H1 (cell line): ENCODE measurements at regions not wholly inside any gene's neighbourhood (a gene's known extent, or its start where the extent isn't known, plus 50 kb on each side); places are given as distances from the start of the nearest gene placed in this dataset.

Experiments used
- CTCF ChIA-PET: fragments of 300-600 bp; sonication (Branson Sonifier 250); formaldehyde crosslinking; loops from one replicate; lab custom pipeline; 2021; ENCODE audit not compliant: partially characterized antibody; lab: Charles Lee
- POLR2A ChIA-PET: fragments of 300-600 bp; sonication (Branson Sonifier 250); formaldehyde crosslinking; loops from one replicate; lab custom pipeline; 2021; ENCODE audit warnings: inconsistent platforms; ENCODE audit not compliant: partially characterized antibody; lab: Charles Lee
- DNase-seq, 2 experiments: peaks; one replicate each; pipeline versions ENCODE4 v3.0.0 to v3.0.0-alpha.2; 2010 to 2022; ENCODE audit warnings: low spot score in 2 of 2, low read depth in 1 of 2, mixed read lengths in 1 of 2
- FAIRE-seq: peaks from 2 replicates; lab custom pipeline; 2011; peaks lifted over from hg19 to GRCh38; lab: Jason Lieb, UNC
- H2AFZ ChIP-seq: 2 replicates; pipeline ENCODE4 v1.8.1; 2012; ENCODE audit warnings: low read length, inconsistent platforms
- H2AK5ac ChIP-seq: 2 replicates; pipeline ENCODE4 v1.6.1; 2013; ENCODE audit warnings: low read depth, low read length
- H2BK120ac ChIP-seq: replicated peaks from 2 replicates; pipeline ENCODE3; 2013; ENCODE audit warnings: low read depth, low read length, inconsistent platforms
- H2BK12ac ChIP-seq: 2 replicates; pipeline ENCODE4 v1.6.1; 2013; ENCODE audit warnings: low read depth, low read length
- H2BK15ac ChIP-seq: 2 replicates; pipeline ENCODE4 v1.6.1; 2013; ENCODE audit warnings: low read length
- H2BK20ac ChIP-seq: 2 replicates; pipeline ENCODE4 v1.6.1; 2013; ENCODE audit warnings: low read length
- H2BK5ac ChIP-seq: 2 replicates; pipeline ENCODE4 v1.6.1; 2013; ENCODE audit warnings: low read depth, low read length
- H3K14ac ChIP-seq: 2 replicates; pipeline ENCODE4 v1.6.1; 2013; ENCODE audit warnings: inconsistent platforms; ENCODE audit not compliant: insufficient read length
- H3K18ac ChIP-seq: 2 replicates; pipeline ENCODE4 v1.6.1; 2013; ENCODE audit warnings: low read length; ENCODE audit errors: extremely low read depth
- H3K23ac ChIP-seq: 2 replicates; pipeline ENCODE4 v1.6.1; 2013; ENCODE audit warnings: inconsistent platforms; ENCODE audit not compliant: insufficient read length
- H3K23me2 ChIP-seq: 2 replicates; pipeline ENCODE4 v1.6.1; 2013; ENCODE audit warnings: low read depth, low read length
- H3K27ac ChIP-seq: 2 replicates; pipeline ENCODE4 v1.6.1; 2011; ENCODE audit warnings: low read depth, low read length, inconsistent platforms
- H3K27me3 ChIP-seq, 4 experiments: replicated peaks in 1 of 4; 1 replicate in 1 of 4; 2 replicates in 3 of 4; pipeline versions ENCODE4 v1.6.1 to v1.8.1; 2011 to 2013; ENCODE audit warnings: low read length in 3 of 4, mild to moderate bottlenecking in 3 of 4, inconsistent platforms in 2 of 4, mixed read lengths in 2 of 4, moderate library complexity in 1 of 4; ENCODE audit not compliant: control insufficient read depth in 3 of 4, insufficient read depth in 3 of 4; ENCODE audit errors: extremely low read depth in 1 of 4
- H3K36me3 ChIP-seq, 4 experiments: 2 replicates each; pipeline versions ENCODE4 v1.6.1 to v1.8.1; 2011 to 2013; ENCODE audit warnings: mild to moderate bottlenecking in 4 of 4, low read length in 3 of 4, moderate library complexity in 2 of 4, control low read depth in 1 of 4, inconsistent platforms in 1 of 4; ENCODE audit not compliant: insufficient read depth in 4 of 4, control insufficient read depth in 2 of 4
- H3K4ac ChIP-seq: replicated peaks from 2 replicates; pipeline ENCODE3; 2013; ENCODE audit warnings: low read length, low read depth, mixed read lengths, inconsistent platforms; ENCODE audit not compliant: insufficient read length
- H3K4me1 ChIP-seq, 4 experiments: replicated peaks in 1 of 4; 1 replicate in 1 of 4; 2 replicates in 3 of 4; pipeline versions ENCODE4 v1.6.1 to v1.8.1; 2011 to 2013; ENCODE audit warnings: low read length in 3 of 4, inconsistent platforms in 2 of 4, mixed read lengths in 1 of 4; ENCODE audit not compliant: insufficient read depth in 4 of 4, control insufficient read depth in 3 of 4
- H3K4me2 ChIP-seq, 2 experiments: 2 replicates each; pipeline versions ENCODE4 v1.6.1 to v1.8.1; 2011 to 2013; ENCODE audit warnings: low read depth in 2 of 2, low read length in 2 of 2, control low read depth in 1 of 2, inconsistent platforms in 1 of 2, mild to moderate bottlenecking in 1 of 2; ENCODE audit not compliant: insufficient read depth in 1 of 2
- H3K4me3 ChIP-seq, 4 experiments: fragments of 200-600, 300-600 bp in 1 of 4; sonication (generic), shearing (Covaris generic), sonication (Bioruptor Twin) in 1 of 4; 2 replicates each; pipeline versions ENCODE4 v1.5.1 to v1.8.1; 2011 to 2016; ENCODE audit warnings: low read length in 4 of 4, low read depth in 3 of 4, control low read depth in 2 of 4, inconsistent platforms in 2 of 4, mild to moderate bottlenecking in 2 of 4, mixed read lengths in 1 of 4, moderate library complexity in 1 of 4; ENCODE audit not compliant: insufficient read depth in 2 of 4; ENCODE audit errors: extremely low read depth in 1 of 4
- H3K56ac ChIP-seq: replicated peaks from 2 replicates; pipeline ENCODE3; 2013; ENCODE audit warnings: low read depth, mild to moderate bottlenecking, mixed read lengths, low read length, inconsistent platforms; ENCODE audit not compliant: insufficient read length
- H3K79me1 ChIP-seq: 2 replicates; pipeline ENCODE4 v1.6.1; 2013; ENCODE audit warnings: low read depth, low read length, control low read depth
- H3K79me2 ChIP-seq, 2 experiments: 2 replicates each; pipeline versions ENCODE4 v1.6.1 to v1.8.1; 2012 to 2013; ENCODE audit warnings: low read length in 2 of 2, mild to moderate bottlenecking in 2 of 2, inconsistent platforms in 1 of 2; ENCODE audit not compliant: insufficient read depth in 2 of 2, control insufficient read depth in 1 of 2
- H3K9ac ChIP-seq, 4 experiments: replicated peaks in 1 of 4; 1 replicate in 1 of 4; 2 replicates in 3 of 4; pipeline versions ENCODE4 v1.6.1 to v1.8.1; 2011 to 2013; ENCODE audit warnings: low read depth in 3 of 4, low read length in 3 of 4, control low read depth in 2 of 4, mild to moderate bottlenecking in 2 of 4, moderate library complexity in 2 of 4, inconsistent platforms in 1 of 4; ENCODE audit errors: extremely low read depth in 1 of 4
- H3K9me3 ChIP-seq, 2 experiments: 2 replicates each; pipeline versions ENCODE4 v1.6.1 to v1.8.1; 2012 to 2013; ENCODE audit warnings: mild to moderate bottlenecking in 2 of 2, moderate library complexity in 2 of 2, control low read depth in 1 of 2, inconsistent platforms in 1 of 2, low read depth in 1 of 2, low read length in 1 of 2, mixed read lengths in 1 of 2; ENCODE audit not compliant: insufficient read depth in 2 of 2
- H4K20me1 ChIP-seq, 2 experiments: replicated peaks in 1 of 2; 2 replicates each; pipeline versions ENCODE3 to v1.8.1; 2011 to 2013; ENCODE audit warnings: inconsistent platforms in 2 of 2, low read length in 2 of 2, mild to moderate bottlenecking in 1 of 2; ENCODE audit not compliant: insufficient read depth in 2 of 2, control insufficient read depth in 1 of 2
- H4K5ac ChIP-seq: 2 replicates; pipeline ENCODE4 v1.6.1; 2013; ENCODE audit warnings: low read length, low read depth, mixed read lengths, inconsistent platforms; ENCODE audit not compliant: insufficient read length
- H4K8ac ChIP-seq: 2 replicates; pipeline ENCODE4 v1.8.0; 2013; ENCODE audit warnings: mild to moderate bottlenecking, moderate library complexity, low read length, inconsistent platforms; ENCODE audit not compliant: insufficient read depth; ENCODE audit errors: extremely low read depth
- H4K91ac ChIP-seq: replicated peaks from 2 replicates; pipeline ENCODE3; 2013; ENCODE audit warnings: low read length, mixed read lengths, inconsistent platforms; ENCODE audit not compliant: insufficient read length
- ASH2L ChIP-seq: fragments of 200-600, 300-600 bp; sonication (generic); IDR thresholded peaks from one replicate; pipeline ENCODE4 v1.7.1; 2017; ENCODE audit warnings: low read length
- BACH1 ChIP-seq: IDR thresholded peaks from 2 replicates; pipeline ENCODE4 v1.6.1; 2012; ENCODE audit warnings: low read length, improper control_type of control experiment
- EGR1 ChIP-seq: IDR thresholded peaks from 2 replicates; pipeline ENCODE4 v1.6.1; 2011; ENCODE audit warnings: low read depth, low read length, borderline replicate concordance
- HDAC2 ChIP-seq, 2 experiments: fragments of 300-600 bp in 1 of 2; sonication (generic) in 1 of 2; IDR thresholded peaks; 2 replicates each; pipeline ENCODE4 v1.6.1; 2011 to 2012; ENCODE audit warnings: low read depth in 2 of 2, low read length in 2 of 2, mild to moderate bottlenecking in 2 of 2, moderate library complexity in 2 of 2, borderline replicate concordance in 1 of 2, inconsistent platforms in 1 of 2
- JUND ChIP-seq: IDR thresholded peaks from 2 replicates; pipeline ENCODE4 v1.6.1; 2011; ENCODE audit warnings: mild to moderate bottlenecking, improper control_type of control experiment, low read length
- KDM5A ChIP-seq: fragments of 200-600 bp; IDR thresholded peaks from 2 replicates; pipeline ENCODE4 v1.7.1; 2012; ENCODE audit warnings: mild to moderate bottlenecking, low read length, inconsistent platforms, mixed read lengths
- POLR2A ChIP-seq, 2 experiments: IDR thresholded peaks; 1 replicate in 1 of 2; 2 replicates in 1 of 2; pipeline ENCODE4 v1.6.1; 2011; ENCODE audit warnings: low read depth in 2 of 2, low read length in 2 of 2, mild to moderate bottlenecking in 2 of 2; ENCODE audit errors: control extremely low read depth in 1 of 2
- RAD21 ChIP-seq, 2 experiments: IDR thresholded peaks in 1 of 2; conservative IDR thresholded peaks in 1 of 2; 2 replicates each; pipeline ENCODE4 v1.6.1; 2011; ENCODE audit warnings: low read depth in 2 of 2, low read length in 2 of 2, improper control_type of control experiment in 1 of 2, inconsistent platforms in 1 of 2, mild to moderate bottlenecking in 1 of 2, moderate library complexity in 1 of 2
- RBBP5 ChIP-seq: IDR thresholded peaks from 2 replicates; pipeline ENCODE4 v1.7.1; 2012; ENCODE audit warnings: low read depth, mild to moderate bottlenecking, inconsistent platforms, low read length, moderate library complexity, borderline replicate concordance
- RFX5 ChIP-seq: IDR thresholded peaks from 2 replicates; pipeline ENCODE4 v1.6.1; 2011; ENCODE audit warnings: low read depth, low read length, improper control_type of control experiment, borderline replicate concordance
- RNF2 ChIP-seq: fragments of 200-900, 300-1000 bp; sonication (generic); IDR thresholded peaks from 2 replicates; pipeline ENCODE4 v1.7.1; 2016; ENCODE audit warnings: borderline replicate concordance, low read depth, mild to moderate bottlenecking, antibody characterized with exemption, low read length; ENCODE audit not compliant: poor library complexity, severe bottlenecking; ENCODE audit errors: missing control alignments
- RXRA ChIP-seq: IDR thresholded peaks from 2 replicates; pipeline ENCODE4 v1.6.1; 2011; ENCODE audit warnings: low read depth, mild to moderate bottlenecking, low read length, moderate library complexity; ENCODE audit not compliant: insufficient read depth
- SP4 ChIP-seq: IDR thresholded peaks from 2 replicates; pipeline ENCODE4 v1.6.1; 2012; ENCODE audit warnings: low read length, inconsistent platforms
- WGBS, 2 experiments: shearing (Covaris generic) in 1 of 2; methylation state at CpG; one replicate each; pipeline versions ENCODE4 v1.1.6 to v1.1.7; 2013 to 2015; ENCODE audit warnings: low lambda C conversion rate in 2 of 2, mixed read lengths in 2 of 2, inconsistent platforms in 1 of 2, low coverage in 1 of 2, missing lambda C conversion rate in 1 of 2; ENCODE audit not compliant: insufficient replicate concordance in 2 of 2, insufficient coverage in 1 of 2, insufficient read length in 1 of 2; ENCODE audit errors: extremely low coverage in 1 of 2, missing lambda C conversion rate in 1 of 2; 5-methylcytosine and 5-hydroxymethylcytosine counted together
- TF ChIP-seq, protein P1 (sequence below): IDR thresholded peaks from 2 replicates; pipeline ENCODE4 v1.6.1; 2012; ENCODE audit warnings: inconsistent platforms

DNA sequence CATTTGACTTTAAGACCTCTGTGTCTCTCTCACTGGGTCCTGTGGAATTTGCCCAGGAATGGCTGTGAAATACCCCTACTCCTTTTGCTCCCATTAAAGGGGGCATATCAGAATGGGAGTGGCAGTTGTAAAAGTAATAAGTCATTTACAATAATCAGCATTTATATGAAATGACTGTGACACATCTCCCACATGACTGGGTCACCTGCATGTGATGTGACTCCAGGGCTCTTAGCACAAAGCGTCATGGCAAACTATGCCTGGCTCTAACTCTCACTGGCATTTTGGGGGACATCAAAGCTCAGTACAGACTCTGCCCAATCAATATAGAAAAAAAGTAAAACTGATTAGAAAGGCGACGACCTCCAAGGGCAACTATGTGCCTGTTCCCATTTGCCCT, 157.6 kb downstream of the RPS24 start:
- no peak overlapping the region for H2AK5ac ChIP-seq
- H3K14ac ChIP-seq = no peak overlapping the region
- H3K27ac ChIP-seq = no peak overlapping the region
- H4K5ac ChIP-seq = no peak overlapping the region
- H3K79me2 ChIP-seq = no peaks in the 10 kb centered on the region
- H3K9ac ChIP-seq = no peak overlapping the region
- no peak overlapping the region for H3K18ac ChIP-seq
- no peak overlapping the region for H2BK5ac ChIP-seq
- no peaks in the 10 kb centered on the region; the same call in 1 of the 2 replicates for H3K23me2 ChIP-seq
- no peak overlapping the region for H2BK120ac ChIP-seq
- CTCF ChIA-PET = interaction anchor here (1.2 to 1.7 kb wide), 2 partner anchors 25 to 41 kb away, joined by 4 to 7 read pairs; no protein-coding TSS in a partner anchor
- 85% methylated on average over 3 of the region's 3 CpGs; no CpG with 5 or more reads in 1 of the 2 experiments for WGBS, 2 experiments
- no peak overlapping the region for H3K4me3 ChIP-seq
- no peak overlapping the region for H4K91ac ChIP-seq
- POLR2A ChIA-PET = no interaction called here
- no peak overlapping the region for H3K4ac ChIP-seq
- H3K9me3 ChIP-seq = peaks cover 6 to 9% of the 10 kb centered on the region in 2 experiments; a peak in 2 of 4 replicates
- no peak overlapping the region for H3K56ac ChIP-seq
- no peak overlapping the region for H3K4me2 ChIP-seq
- H4K20me1 ChIP-seq = no peaks in the 10 kb centered on the region
- FAIRE-seq = no peak
- H3K4me1 ChIP-seq = peaks cover 0 to 7% (median 3%) of the 10 kb centered on the region in 4 experiments; a peak in 3 of 7 replicates
- H3K36me3 ChIP-seq = no peaks in the 10 kb centered on the region
- no peak overlapping the region for H3K23ac ChIP-seq
- H2BK20ac ChIP-seq = no peak overlapping the region
- H3K27me3 ChIP-seq = no peaks in the 10 kb centered on the region
- no peak for DNase-seq
- H2AFZ ChIP-seq = no peak overlapping the region
- H2BK12ac ChIP-seq = no peak overlapping the region
- no peak overlapping the region for H4K8ac ChIP-seq
- H2BK15ac ChIP-seq = no peak overlapping the region
- H3K79me1 ChIP-seq = no peaks in the 10 kb centered on the region
- no peak for TF ChIP-seq HDAC2 (IDR thresholded peaks at IDR 0.05; ENCODE audit: borderline replicate concordance in 1 of 2, low read depth in 2 of 2, low read length in 2 of 2)
- no peak for TF ChIP-seq EGR1
- TF ChIP-seq ASH2L = no peak
- TF ChIP-seq BACH1 = no peak
- TF ChIP-seq, protein P1, sequence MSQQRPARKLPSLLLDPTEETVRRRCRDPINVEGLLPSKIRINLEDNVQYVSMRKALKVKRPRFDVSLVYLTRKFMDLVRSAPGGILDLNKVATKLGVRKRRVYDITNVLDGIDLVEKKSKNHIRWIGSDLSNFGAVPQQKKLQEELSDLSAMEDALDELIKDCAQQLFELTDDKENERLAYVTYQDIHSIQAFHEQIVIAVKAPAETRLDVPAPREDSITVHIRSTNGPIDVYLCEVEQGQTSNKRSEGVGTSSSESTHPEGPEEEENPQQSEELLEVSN = no peak
- no peak for TF ChIP-seq KDM5A
- no peak for TF ChIP-seq JUND
- TF ChIP-seq RFX5 = no peak
- TF ChIP-seq RAD21 (IDR thresholded peaks at IDR 0.05 in 1 of 2, conservative IDR thresholded peaks at IDR 0.05 in 1 of 2; ENCODE audit: low read depth in 2 of 2, low read length in 2 of 2) = no peak
- no peak for TF ChIP-seq RNF2
- TF ChIP-seq SP4 = no peak
- no peak for TF ChIP-seq POLR2A (IDR thresholded peaks at IDR 0.05; ENCODE audit: control extremely low read depth in 1 of 2, low read depth in 2 of 2, low read length in 2 of 2)
- no peak for TF ChIP-seq RBBP5
- no peak for TF ChIP-seq RXRA
